Thyroid gland (tissue), 4 donors: ENCODE measurements at regions not wholly inside any gene's neighbourhood (a gene's known extent, or its start where the extent isn't known, plus 50 kb on each side); places are given as distances from the start of the nearest gene placed in this dataset.

ENCODE experiments used
- POLR2A ChIP-seq, 2 donors: fragments of 450-650 bp; IDR thresholded peaks; one replicate each; pipeline ENCODE4 v1.6.1; 2017; ENCODE audit warnings: antibody characterized with exemption in 2 of 2, mild to moderate bottlenecking in 2 of 2, moderate library complexity in 1 of 2
- TF ChIP-seq, protein P1 (sequence below), 6 experiments: fragments of 200-600 bp in 3 of 6; fragments of 450-650 bp in 3 of 6; sonication (generic) in 3 of 6; IDR thresholded peaks; one replicate each; pipeline ENCODE4 v1.5.1; 2016 to 2019; ENCODE audit warnings: antibody characterized with exemption in 6 of 6, mild to moderate bottlenecking in 2 of 6, inconsistent platforms in 1 of 6, moderate library complexity in 1 of 6

DNA sequence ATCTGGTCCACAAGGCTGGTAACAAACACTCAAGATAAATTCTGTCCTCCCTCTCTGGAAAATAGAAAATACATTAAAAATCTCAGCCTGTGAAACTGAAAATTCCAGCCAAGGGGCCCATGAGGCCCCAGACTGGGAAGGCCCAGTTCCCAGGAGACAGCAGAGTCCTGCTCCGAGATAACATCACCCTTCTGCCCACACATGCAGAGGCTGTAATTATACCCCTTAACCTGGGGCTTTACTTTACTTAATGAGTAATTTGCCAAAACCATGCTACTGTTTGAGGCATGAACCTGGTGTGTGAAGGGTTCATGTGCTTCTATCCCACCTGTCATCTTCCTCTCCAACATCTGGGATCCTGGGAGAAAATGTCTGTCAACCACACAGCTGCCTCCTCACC is 398.9 kb upstream of the SULF2 start:
- TF ChIP-seq, protein P1, sequence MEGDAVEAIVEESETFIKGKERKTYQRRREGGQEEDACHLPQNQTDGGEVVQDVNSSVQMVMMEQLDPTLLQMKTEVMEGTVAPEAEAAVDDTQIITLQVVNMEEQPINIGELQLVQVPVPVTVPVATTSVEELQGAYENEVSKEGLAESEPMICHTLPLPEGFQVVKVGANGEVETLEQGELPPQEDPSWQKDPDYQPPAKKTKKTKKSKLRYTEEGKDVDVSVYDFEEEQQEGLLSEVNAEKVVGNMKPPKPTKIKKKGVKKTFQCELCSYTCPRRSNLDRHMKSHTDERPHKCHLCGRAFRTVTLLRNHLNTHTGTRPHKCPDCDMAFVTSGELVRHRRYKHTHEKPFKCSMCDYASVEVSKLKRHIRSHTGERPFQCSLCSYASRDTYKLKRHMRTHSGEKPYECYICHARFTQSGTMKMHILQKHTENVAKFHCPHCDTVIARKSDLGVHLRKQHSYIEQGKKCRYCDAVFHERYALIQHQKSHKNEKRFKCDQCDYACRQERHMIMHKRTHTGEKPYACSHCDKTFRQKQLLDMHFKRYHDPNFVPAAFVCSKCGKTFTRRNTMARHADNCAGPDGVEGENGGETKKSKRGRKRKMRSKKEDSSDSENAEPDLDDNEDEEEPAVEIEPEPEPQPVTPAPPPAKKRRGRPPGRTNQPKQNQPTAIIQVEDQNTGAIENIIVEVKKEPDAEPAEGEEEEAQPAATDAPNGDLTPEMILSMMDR (IDR thresholded peaks at IDR 0.05) = no peak
- no peak for TF ChIP-seq POLR2A (IDR thresholded peaks at IDR 0.05)
